Activated CD4-positive, alpha-beta memory T cell treated with anti-CD3 and anti-CD28 coated beads, Interleukin-2, amount 10 ng/mL, durations not matched to agents 7 days and 5 days (primary cell): ENCODE measurements at regions not wholly inside any gene's neighbourhood (a gene's known extent, or its start where the extent isn't known, plus 50 kb on each side); places are given as distances from the start of the nearest gene placed in this dataset.

Source experiments
- CTCF ChIA-PET: fragments of 350-600 bp; sonication (Branson Sonifier 250); formaldehyde crosslinking; loops from one replicate; lab custom pipeline; 2021; ENCODE audit warnings: antibody characterized with exemption, inconsistent platforms; lab: Charles Lee
- POLR2A ChIA-PET: fragments of 350-600 bp; sonication (Branson Sonifier 250); formaldehyde crosslinking; loops from one replicate; lab custom pipeline; 2021; ENCODE audit warnings: antibody characterized with exemption; lab: Charles Lee
- DNase-seq: peaks from one replicate; pipeline ENCODE4 v3.0.0-alpha.2; 2020
- H3K27ac Mint-ChIP-seq: one replicate; pipeline ENCODE4 v1.8.0; 2021; ENCODE audit warnings: mild to moderate bottlenecking, mixed read lengths
- H3K27me3 Mint-ChIP-seq: one replicate; pipeline ENCODE4 v1.8.0; 2021; ENCODE audit warnings: mixed read lengths
- H3K36me3 Mint-ChIP-seq: one replicate; pipeline ENCODE4 v1.8.0; 2021; ENCODE audit warnings: low read depth, mixed read lengths
- H3K4me1 Mint-ChIP-seq: one replicate; pipeline ENCODE4 v1.8.0; 2021; ENCODE audit warnings: mixed read lengths
- H3K4me3 Mint-ChIP-seq: one replicate; pipeline ENCODE4 v1.8.0; 2021; ENCODE audit warnings: mild to moderate bottlenecking, mixed read lengths
- H3K9me3 Mint-ChIP-seq: one replicate; pipeline ENCODE4 v1.8.0; 2021; ENCODE audit warnings: mixed read lengths

DNA sequence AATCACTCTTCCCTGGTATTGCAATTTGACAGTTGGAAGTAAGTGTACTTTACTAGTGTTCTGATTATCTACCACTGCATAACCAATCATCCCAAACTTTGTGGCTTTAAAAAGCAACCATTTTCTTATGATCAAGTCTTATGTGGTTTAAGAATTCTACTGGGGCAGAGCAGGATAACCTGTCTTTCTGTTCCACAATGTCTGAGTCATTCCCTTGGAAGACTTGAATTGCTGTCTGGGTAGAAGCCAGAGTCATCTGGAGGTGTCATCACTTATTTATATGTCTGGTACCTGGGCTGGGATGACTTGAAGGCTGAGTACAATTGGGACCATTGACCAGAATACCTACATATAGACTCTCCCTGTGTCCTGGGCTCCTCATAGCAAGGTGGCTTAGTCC is 644.3 kb downstream of the HDGFL1 start:
- no peak overlapping the region for H3K27ac Mint-ChIP-seq
- no peaks in the 10 kb centered on the region for H3K27me3 Mint-ChIP-seq
- peaks cover 32% of the 10 kb centered on the region for H3K9me3 Mint-ChIP-seq
- DNase-seq: no peak
- H3K4me1 Mint-ChIP-seq: no peaks in the 10 kb centered on the region
- H3K36me3 Mint-ChIP-seq: no peaks in the 10 kb centered on the region
- ChIA-PET POLR2A (no interaction called here), CTCF (no interaction called here)
- no peak overlapping the region for H3K4me3 Mint-ChIP-seq

DNA sequence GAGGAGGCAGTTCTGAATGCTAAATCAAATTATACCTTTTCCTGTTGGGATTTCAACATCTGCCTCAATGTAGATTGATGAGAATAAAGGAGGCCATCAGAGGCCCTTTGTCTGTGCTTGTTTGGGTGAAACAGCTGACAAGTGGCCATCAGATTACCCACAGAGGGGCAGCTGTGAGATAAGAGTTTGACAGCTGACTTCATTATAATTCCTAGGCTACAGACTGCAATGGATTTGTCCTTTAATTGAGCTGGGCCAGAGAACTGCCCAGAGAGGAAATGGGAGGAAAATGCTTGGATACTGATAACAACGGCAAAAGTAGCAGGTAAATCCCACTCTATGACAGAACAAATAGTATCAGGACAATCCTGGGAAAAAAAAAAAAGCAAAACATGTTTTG is 649.4 kb downstream of the HDGFL1 start:
- ChIA-PET POLR2A (no interaction called here), CTCF (no interaction called here)
- no peaks in the 10 kb centered on the region for H3K36me3 Mint-ChIP-seq
- H3K9me3 Mint-ChIP-seq: peaks cover 10% of the 10 kb centered on the region
- no peaks in the 10 kb centered on the region for H3K27me3 Mint-ChIP-seq
- H3K4me1 Mint-ChIP-seq: no peaks in the 10 kb centered on the region
- H3K4me3 Mint-ChIP-seq: no peak overlapping the region
- no peak overlapping the region for H3K27ac Mint-ChIP-seq
- no peak for DNase-seq

DNA sequence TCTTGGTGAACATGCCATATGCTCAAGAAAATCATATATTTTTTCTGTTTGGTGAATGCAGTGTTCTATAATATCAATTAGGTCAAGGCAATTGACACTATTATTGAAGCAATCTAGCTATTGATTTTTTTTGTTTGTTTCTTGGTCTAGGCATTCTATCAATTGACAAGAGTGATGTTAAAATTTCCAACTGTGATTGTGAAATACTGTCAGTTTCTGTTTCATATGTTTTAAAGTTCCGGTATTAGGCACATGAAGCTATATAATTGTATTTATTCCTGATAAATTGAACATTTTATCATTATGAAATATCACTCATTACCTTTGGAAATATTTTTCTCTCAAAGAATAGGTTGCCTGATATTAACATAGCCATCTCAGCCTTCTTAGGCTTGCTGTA is 653.4 kb downstream of the HDGFL1 start:
- Mint-ChIP-seq H3K36me3 (no peaks in the 10 kb centered on the region), H3K27me3 (no peaks in the 10 kb centered on the region)

DNA sequence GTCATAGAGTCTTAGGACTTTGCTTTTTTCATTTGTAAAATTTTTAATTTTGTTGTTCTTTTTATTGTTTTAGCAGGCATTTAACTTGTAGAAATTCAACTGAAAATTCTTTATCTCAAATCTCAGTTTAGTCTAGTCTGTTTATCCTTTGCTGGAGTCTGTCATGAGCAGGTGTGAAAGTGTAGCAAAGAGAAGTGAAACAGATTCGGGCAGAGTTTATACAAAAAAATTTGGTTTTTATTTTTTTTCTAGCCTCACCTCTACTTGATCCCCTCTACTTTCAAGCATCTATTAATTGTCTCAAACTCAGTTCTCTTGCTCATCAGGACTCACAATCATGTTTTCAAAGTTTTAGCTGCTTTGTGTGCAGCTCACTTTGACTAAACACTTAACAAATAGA is 655.2 kb downstream of the HDGFL1 start:
- CTCF ChIA-PET: no interaction called here
- Mint-ChIP-seq H3K36me3 (no peaks in the 10 kb centered on the region), H3K27ac (no peak overlapping the region), H3K4me3 (no peak overlapping the region), H3K9me3 (peaks cover 27% of the 10 kb centered on the region), H3K27me3 (no peaks in the 10 kb centered on the region), H3K4me1 (no peaks in the 10 kb centered on the region)
- DNase-seq: no peak
- POLR2A ChIA-PET: no interaction called here

More for the DNA sequence above, 653.4 kb downstream of the HDGFL1 start:
- CTCF ChIA-PET: no interaction called here
- Mint-ChIP-seq H3K4me1 (no peaks in the 10 kb centered on the region), H3K4me3 (no peak overlapping the region), H3K27ac (no peak overlapping the region), H3K9me3 (peaks cover 19% of the 10 kb centered on the region)
- POLR2A ChIA-PET: no interaction called here
- no peak for DNase-seq

DNA sequence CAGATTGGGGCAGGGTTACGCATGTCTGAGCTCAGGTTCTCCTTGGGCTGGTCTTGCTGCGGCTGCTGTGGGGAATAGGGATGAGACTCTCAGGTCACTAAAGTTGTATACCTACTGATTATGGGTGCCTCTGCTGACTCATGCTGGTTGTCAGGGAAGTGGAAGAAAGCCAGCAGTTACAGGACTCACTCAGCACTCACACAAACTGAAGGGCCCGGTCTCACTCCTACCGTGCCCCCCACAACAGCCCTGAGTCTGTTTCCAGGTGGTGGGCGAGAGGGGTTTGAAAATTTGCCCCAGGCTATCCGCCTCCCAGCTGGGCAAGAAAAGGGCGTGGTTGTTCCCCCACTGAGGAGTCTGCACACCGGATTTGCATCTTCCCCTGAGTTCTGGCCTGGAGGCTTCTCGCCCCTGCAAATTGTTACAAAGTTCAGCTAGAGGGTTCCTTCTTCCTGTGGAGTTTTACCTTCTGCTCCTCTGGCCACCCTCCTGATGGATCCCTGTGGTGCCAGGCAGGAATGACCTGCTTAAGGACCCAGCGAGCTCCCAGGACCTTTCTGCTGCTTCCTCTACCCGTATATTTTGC is 659.2 kb downstream of the HDGFL1 start:
- Mint-ChIP-seq H3K27me3 (no peaks in the 10 kb centered on the region), H3K27ac (no peak overlapping the region), H3K9me3 (peaks cover 27% of the 10 kb centered on the region), H3K4me3 (no peak overlapping the region), H3K4me1 (no peaks in the 10 kb centered on the region), H3K36me3 (no peaks in the 10 kb centered on the region)
- POLR2A ChIA-PET: no interaction called here
- no peak for DNase-seq
- CTCF ChIA-PET: no interaction called here

DNA sequence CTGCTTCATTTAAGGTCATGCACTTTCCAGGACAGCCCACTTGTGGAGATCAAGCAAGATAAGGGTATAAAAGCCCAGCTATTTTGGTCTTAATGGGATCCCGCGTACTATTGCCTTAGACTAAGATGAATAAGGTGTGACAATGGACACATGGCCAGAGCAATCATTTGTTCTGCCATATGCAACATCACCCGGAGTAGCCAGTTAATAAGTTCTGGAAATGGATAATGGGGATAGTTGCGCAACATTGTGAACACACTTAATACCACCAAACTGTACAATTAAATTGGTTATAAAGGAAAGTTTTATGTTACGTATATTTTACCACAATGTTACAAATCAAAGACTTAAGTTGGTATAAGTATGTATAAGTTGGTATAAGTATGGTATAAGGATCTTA is 674.5 kb downstream of the HDGFL1 start:
- CTCF ChIA-PET: no interaction called here
- POLR2A ChIA-PET: no interaction called here
- Mint-ChIP-seq H3K27me3 (no peaks in the 10 kb centered on the region), H3K27ac (no peak overlapping the region), H3K9me3 (peaks cover 14% of the 10 kb centered on the region), H3K4me3 (no peak overlapping the region), H3K36me3 (no peaks in the 10 kb centered on the region), H3K4me1 (no peaks in the 10 kb centered on the region)
- no peak for DNase-seq

DNA sequence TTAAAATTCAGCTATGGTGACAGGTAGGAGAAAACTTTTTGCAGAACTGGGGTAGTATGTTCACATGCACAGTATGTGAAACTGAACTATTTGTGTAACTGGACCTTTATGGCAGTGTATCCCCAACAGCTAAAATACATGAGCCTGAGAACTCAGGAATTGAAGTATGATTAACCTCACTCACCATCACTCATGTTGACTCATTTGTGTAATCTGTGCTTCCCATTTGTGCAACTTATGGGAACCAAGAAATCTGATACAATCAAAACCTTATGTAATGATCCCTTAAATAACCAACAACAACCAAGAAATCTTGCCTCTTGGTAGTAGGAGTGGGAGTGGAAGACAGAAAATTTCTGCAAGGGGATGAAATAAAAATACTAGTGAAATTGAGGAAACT is 674.9 kb downstream of the HDGFL1 start:
- CTCF ChIA-PET: no interaction called here
- Mint-ChIP-seq H3K27me3 (no peaks in the 10 kb centered on the region), H3K36me3 (no peaks in the 10 kb centered on the region), H3K27ac (no peak overlapping the region), H3K9me3 (peaks cover 14% of the 10 kb centered on the region), H3K4me3 (no peak overlapping the region), H3K4me1 (no peaks in the 10 kb centered on the region)
- no peak for DNase-seq
- POLR2A ChIA-PET: no interaction called here

DNA sequence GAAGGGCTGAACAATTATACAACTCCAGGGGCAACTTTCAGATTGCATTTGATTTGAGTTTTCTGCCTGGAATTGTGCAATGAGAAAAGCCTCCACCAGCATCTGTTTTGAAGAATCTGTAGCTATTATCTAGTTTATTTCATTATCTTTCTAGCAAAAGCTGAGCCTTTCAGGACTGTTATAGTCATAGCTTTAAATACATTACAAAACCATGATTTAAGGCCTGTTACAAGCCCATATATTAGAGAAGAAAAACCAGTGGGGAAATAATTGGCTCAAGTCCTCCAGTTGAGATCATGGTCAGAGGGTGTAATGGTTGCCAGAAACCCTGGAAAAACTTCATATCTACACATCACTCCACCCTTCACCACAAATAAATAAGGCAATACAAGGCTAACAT is 676.2 kb downstream of the HDGFL1 start:
- ChIA-PET CTCF (no interaction called here), POLR2A (no interaction called here)
- Mint-ChIP-seq H3K27me3 (no peaks in the 10 kb centered on the region), H3K4me1 (no peaks in the 10 kb centered on the region), H3K27ac (no peak overlapping the region), H3K4me3 (no peak overlapping the region), H3K36me3 (no peaks in the 10 kb centered on the region), H3K9me3 (peaks cover 15% of the 10 kb centered on the region)
- no peak for DNase-seq

DNA sequence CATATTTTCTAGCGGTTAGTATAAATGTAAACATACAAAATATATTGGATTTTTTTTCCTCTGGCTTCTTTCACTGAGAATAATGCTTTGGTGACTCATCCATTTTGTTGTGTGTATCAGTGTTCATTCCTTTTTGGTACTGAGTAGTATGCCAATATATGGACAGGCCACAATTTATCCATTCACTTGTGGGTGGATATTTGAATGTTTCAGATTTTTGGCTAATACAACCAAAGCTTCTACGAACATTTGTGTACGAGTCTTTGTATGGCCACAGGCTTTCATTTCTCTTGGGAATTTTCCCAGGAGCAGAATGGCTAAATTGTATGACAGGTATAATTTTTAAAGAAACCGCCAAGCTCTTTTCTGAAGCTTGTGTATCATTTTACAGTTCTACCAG is 677.5 kb downstream of the HDGFL1 start:
- POLR2A ChIA-PET: no interaction called here
- Mint-ChIP-seq H3K4me3 (no peak overlapping the region), H3K9me3 (peaks cover 15% of the 10 kb centered on the region), H3K4me1 (no peaks in the 10 kb centered on the region), H3K36me3 (no peaks in the 10 kb centered on the region), H3K27me3 (no peaks in the 10 kb centered on the region), H3K27ac (no peak overlapping the region)
- DNase-seq: no peak
- CTCF ChIA-PET: no interaction called here

DNA sequence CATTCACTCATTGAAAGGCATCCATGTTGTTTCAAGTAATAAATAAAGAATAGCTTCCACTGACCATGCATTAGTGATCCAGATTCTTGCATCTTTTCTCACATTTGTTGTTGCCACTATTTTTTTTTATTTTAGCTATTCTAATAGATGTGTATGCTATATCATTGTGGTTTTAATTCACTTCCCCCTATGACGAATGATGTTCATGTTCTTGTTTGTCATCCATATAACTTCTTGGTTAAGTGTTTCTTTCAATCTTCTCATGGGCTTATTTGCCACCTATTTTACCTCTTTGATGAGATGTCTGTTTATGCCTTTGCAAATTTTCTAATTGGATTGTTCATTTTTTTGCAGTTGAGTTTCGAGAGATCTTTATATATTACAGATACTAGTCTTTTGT is 681.2 kb downstream of the HDGFL1 start:
- no peak for DNase-seq
- no peak overlapping the region for H3K4me3 Mint-ChIP-seq
- no peaks in the 10 kb centered on the region for H3K4me1 Mint-ChIP-seq
- ChIA-PET POLR2A (no interaction called here), CTCF (no interaction called here)
- no peak overlapping the region for H3K27ac Mint-ChIP-seq
- no peaks in the 10 kb centered on the region for H3K27me3 Mint-ChIP-seq
- H3K36me3 Mint-ChIP-seq: no peaks in the 10 kb centered on the region
- peaks cover 2% of the 10 kb centered on the region for H3K9me3 Mint-ChIP-seq

DNA sequence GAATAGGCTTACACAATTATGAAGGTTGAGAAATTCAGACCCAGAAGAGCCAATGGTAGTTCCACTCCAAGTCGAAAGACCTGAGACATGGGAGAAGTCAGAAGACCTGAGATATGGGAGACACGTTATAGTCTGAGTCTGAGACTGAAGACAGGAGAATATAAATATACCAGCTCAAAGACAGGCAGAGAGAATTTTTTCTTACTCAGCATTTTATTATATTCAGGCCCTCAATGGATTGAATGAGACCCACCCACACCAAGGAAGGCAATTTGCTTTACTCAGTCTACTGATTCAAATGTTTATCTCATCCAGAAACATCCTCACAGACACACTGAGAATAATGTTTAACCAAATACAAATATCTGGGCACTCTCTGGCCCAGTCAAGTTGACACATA is 693.5 kb downstream of the HDGFL1 start:
- no peak overlapping the region for H3K4me3 Mint-ChIP-seq
- peaks cover 16% of the 10 kb centered on the region for H3K9me3 Mint-ChIP-seq
- no peaks in the 10 kb centered on the region for H3K36me3 Mint-ChIP-seq
- H3K4me1 Mint-ChIP-seq: no peaks in the 10 kb centered on the region
- no peak overlapping the region for H3K27ac Mint-ChIP-seq
- H3K27me3 Mint-ChIP-seq: no peaks in the 10 kb centered on the region
- no peak for DNase-seq
- ChIA-PET CTCF (no interaction called here), POLR2A (no interaction called here)

DNA sequence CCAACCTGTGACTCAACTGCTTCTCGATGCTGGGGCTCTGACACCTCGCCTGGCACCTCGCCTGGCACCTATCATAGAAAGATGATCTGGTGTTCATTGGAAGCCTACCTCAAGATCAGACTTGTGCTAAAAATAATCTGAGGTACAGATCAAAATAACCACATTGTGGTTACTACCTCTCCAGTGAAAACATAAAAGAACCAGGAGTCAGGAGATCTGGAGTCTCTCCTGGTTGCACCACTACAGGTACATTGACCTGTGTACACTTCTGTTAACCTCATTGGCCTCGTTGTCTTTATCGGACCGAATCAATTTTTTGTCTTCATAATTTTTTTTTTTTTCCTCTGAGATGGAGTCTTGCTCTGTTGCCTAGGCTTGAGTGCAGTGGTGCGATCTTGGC is 695.9 kb downstream of the HDGFL1 start:
- H3K4me3 Mint-ChIP-seq: no peak overlapping the region
- ChIA-PET CTCF (no interaction called here), POLR2A (no interaction called here)

DNA sequence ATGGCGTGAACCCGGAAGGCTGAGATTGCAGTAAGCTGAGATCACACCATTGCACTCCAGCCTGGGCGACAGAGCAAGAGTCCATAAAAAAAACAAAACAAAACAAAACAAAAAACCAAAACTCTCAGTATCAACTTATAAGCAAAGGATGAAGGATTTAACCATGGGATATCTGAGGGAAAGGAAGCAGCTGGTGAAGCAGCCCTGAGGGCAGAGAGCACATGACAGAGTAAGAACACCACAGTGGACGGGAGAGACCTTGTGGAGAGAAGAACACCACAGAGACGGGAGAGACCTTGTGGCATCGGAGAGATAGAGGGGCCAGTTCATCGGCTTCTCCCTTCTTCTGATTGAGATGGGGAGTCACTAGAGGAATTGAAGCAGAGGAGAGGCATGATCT is 697.2 kb downstream of the HDGFL1 start:
- Mint-ChIP-seq H3K4me1 (no peaks in the 10 kb centered on the region), H3K27me3 (no peaks in the 10 kb centered on the region), H3K9me3 (peaks cover 6% of the 10 kb centered on the region), H3K27ac (no peak overlapping the region), H3K4me3 (no peak overlapping the region), H3K36me3 (no peaks in the 10 kb centered on the region)
- no peak for DNase-seq
- POLR2A ChIA-PET: no interaction called here
- CTCF ChIA-PET: no interaction called here

More for the DNA sequence above, 695.9 kb downstream of the HDGFL1 start:
- H3K36me3 Mint-ChIP-seq: no peaks in the 10 kb centered on the region
- peaks cover 14% of the 10 kb centered on the region for H3K9me3 Mint-ChIP-seq
- H3K4me1 Mint-ChIP-seq: no peaks in the 10 kb centered on the region
- DNase-seq: no peak
- H3K27me3 Mint-ChIP-seq: no peaks in the 10 kb centered on the region
- H3K27ac Mint-ChIP-seq: no peak overlapping the region

DNA sequence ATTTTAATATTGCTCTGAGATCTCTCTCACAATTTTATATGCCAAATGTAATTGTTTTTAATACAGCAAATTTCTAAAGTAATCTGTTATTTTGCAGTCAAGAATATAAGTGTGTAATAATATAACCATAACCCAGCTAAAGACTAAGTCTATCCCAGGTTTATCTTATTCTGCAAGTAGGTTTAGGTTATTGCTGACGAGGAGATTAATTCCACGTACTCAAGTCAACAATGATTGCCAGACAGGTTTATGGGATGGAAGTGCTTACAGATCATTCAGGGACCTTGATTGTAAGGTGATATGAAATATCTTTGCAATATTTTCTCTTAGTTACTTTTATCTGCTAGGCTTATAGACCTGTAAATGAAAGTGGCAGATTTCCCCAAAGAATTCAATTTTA is 698.3 kb downstream of the HDGFL1 start:
- H3K4me3 Mint-ChIP-seq: no peak overlapping the region
- ChIA-PET POLR2A (no interaction called here), CTCF (no interaction called here)
- DNase-seq: no peak
- H3K4me1 Mint-ChIP-seq: no peaks in the 10 kb centered on the region
- H3K27ac Mint-ChIP-seq: no peak overlapping the region
- H3K27me3 Mint-ChIP-seq: no peaks in the 10 kb centered on the region
- no peaks in the 10 kb centered on the region for H3K36me3 Mint-ChIP-seq
- H3K9me3 Mint-ChIP-seq: peaks cover 6% of the 10 kb centered on the region
